GF-D8 (cell line): ENCODE measurements at regions not wholly inside any gene's neighbourhood (a gene's known extent, or its start where the extent isn't known, plus 50 kb on each side); places are given as distances from the start of the nearest gene placed in this dataset.
A peak's percentile ranks its signal among the peaks of the same experiment; 100 is the strongest.
"Not testable (repeated sequence)": the region's sequence is repeated elsewhere in the genome, so short reads cannot be mapped to it uniquely, and the experiment has no call there.

ENCODE experiments used
- DNase-seq: peaks from one replicate; lab custom pipeline; 2025; lab: John Stamatoyannopoulos, UW

DNA sequence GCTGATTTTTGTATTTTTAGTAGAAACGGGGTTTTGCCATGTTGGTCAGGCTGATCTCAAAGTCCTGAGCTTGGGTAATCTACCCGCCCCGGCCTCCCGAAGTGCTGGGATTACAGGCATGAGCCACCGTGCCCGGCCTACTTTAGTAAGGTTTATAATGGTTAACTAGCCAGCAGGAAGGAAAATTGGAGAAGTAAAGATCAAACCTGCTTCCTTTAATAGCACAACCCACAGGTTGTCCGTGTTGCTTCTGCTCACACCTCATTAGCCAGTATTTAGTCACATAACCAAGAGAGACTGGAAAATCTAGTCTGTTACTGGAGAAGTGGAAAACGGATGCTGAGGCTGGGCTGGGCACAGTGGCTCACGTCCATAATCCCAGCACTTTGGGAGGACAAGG, 51.9 kb upstream of the TBL1XR1 start:
- DNase-seq, result no peak

GRCh38 chr3:177250151-177250550, 52.9 kb upstream of the TBL1XR1 start:
- no peak for DNase-seq

DNA sequence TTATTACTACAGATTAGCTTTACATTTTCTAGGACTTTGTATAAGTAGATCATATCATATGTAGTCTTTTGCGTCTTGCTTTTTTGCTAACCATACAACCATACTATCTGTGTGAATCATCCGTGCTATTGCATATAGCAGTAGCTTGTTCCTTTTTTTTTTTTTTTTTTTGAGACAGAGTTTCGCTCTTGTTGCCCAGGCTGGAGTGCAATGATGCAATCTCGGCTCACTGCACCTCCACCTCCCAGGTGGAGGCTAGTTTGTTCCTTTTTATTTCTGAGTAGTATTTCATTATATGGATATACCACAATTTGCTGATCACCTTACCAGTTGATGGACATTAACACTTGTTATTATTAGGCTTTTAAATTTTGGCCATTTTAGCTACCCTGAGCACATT, 54.5 kb upstream of the TBL1XR1 start:
- no peak for DNase-seq

- no peak for DNase-seq
These were observed 59.7 kb upstream of the TBL1XR1 start for GRCh38 chr3:177257006-177257405.

DNA sequence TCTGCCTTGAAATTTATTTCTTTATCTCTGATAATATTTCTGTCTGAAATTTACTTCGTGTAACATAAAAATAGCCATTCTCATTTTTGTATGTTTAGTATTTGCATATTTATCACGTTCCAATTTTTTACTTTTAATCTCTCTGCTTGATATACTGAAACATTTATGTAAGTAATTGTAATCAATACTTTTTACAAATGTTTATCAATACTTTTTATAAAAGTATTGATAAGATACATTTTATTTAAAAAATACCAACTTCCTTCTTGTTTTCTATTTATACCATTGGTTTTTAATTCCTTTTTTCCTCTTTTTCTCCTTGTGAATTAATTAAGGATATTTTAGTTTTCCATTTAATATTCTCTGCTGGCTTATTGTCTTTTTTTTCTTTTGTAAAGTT, 60.3 kb upstream of the TBL1XR1 start:
- DNase-seq, result no peak

DNA sequence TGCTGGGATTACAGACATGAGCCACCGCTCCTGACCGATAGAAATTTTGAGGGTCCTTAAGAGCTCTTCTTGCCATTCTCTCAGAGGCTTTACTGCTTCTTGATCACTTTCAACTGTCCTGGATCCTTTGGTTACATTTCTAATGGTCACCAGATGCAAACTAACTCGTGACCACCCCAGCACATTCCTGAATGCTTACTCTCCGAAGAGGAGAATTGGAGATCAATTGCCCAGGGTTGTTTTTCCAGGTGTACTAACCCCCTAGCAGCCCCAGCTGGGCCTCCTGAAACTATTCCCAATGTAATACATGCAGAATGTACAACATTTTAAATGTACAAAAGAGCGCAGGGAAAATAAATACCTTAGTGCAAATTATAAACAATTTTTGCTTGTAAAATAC, 65.1 kb upstream of the TBL1XR1 start:
- DNase-seq, result no peak

GRCh38 chr3:177263615-177264368, 66.5 kb upstream of the TBL1XR1 start:
- DNase-seq, result no peak

DNA sequence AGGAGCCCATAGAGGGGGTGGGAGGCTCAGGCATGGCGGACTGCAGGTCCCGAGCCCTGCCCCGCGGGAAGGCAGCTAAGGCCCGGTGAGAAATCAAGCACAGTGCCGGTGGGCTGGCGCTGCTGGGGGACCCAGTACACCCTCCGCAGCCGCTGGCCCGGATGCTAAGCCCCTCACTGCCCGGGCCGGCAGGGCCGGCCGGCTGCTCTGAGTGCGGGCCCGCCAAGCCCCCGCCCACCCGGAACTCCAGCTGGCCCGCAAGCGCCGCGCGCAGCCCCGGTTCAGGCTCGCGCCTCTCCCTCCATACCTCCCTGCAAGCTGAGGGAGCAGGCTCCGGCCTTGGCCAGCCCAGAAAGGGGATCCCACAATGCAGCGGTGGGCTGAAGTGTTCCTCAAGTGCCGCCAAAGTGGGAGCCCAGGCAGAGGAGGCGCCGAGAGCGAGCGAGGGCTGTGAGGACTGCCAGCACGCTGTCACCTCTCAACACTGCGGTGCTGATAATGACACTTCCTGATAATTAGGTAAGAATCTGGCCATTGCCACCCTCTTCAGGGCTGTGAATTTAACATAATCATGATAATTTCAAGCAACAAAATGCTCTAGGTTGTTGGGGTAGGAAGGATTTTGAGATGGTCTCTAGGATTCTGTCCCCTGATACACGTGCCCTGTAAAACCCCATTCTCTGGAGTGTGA, 74.7 kb upstream of the TBL1XR1 start:
- not testable (repeated sequence) for DNase-seq

- no peak for DNase-seq
These were observed 80.7 kb upstream of the TBL1XR1 start for GRCh38 chr3:177278016-177278415.

- DNase-seq, result no peak
These were observed 82.0 kb upstream of the TBL1XR1 start for GRCh38 chr3:177279118-177279815.

GRCh38 chr3:177281292-177282118, 84.2 kb upstream of the TBL1XR1 start:
- DNase-seq, result no peak

GRCh38 chr3:177282119-177282655, 84.9 kb upstream of the TBL1XR1 start:
- DNase-seq, result no peak

- DNase-seq, result no peak
These were observed 86.7 kb upstream of the TBL1XR1 start for GRCh38 chr3:177283983-177284382.

DNA sequence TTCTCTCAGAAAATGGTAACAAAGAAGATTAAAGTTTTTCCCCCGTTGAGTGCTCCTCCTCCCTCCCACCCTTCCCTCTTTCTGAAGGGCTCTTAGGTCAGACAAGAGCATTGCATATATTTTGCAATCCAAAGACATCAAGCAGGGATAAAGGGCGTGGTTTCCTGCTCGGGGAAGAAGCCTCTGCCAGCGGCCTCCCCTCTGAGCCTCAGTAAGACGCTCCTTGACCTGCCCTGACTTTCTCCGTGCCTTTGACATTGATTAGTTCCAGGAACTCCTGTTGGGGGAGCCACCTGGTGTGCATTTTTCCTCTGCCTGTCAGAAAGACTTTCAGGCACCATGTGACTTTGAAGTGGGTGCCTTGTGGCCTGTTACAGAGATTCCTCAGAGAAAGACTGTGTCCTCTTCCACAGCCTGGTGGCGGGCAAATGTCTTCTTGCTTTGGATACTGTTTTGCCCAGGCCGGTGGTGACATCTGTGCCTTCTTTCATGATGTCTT, 87.2 kb upstream of the TBL1XR1 start:
- peak; percentile 3 for DNase-seq

DNA sequence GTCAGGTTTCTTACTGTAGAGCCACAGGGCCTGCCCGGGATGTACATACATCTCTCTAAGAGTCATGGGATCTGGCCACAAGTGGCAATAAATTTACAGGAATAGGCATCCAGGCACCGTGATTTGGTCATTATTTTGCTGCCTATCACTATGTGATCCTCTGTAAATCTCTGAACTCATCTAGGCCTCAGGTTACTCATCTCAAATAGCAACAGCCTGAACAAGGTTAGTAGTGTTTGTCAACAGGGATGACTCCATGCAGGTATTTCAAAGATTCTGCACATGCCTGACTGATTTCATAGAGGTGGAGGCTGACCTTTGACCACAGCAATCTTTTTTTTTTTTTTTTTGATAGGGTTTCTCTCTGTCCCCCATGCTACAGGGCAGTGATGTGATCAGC, 88.8 kb upstream of the TBL1XR1 start:
- no peak for DNase-seq

DNA sequence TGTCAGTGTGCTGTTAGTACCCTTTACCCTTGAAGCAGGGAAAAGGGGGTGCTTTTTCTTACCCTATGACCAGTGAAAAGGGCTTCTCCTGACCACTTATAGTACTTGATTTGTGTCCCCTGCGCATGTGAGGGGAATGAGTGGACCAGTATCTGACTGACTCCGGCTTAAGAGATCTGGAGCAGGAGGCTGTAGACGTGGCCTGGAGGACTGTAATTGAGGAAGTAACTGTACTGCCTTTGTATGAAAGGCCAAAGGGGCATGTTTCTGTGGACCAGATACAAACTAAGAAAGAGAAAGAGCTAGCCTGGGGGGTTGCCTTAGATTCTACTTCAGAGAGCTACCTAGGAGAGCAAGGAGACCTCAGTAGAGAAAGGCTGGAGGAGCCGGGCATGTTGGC, 89.9 kb upstream of the TBL1XR1 start:
- no peak for DNase-seq

- DNase-seq, result no peak
These were observed 93.4 kb upstream of the TBL1XR1 start for GRCh38 chr3:177290633-177291032.

DNA sequence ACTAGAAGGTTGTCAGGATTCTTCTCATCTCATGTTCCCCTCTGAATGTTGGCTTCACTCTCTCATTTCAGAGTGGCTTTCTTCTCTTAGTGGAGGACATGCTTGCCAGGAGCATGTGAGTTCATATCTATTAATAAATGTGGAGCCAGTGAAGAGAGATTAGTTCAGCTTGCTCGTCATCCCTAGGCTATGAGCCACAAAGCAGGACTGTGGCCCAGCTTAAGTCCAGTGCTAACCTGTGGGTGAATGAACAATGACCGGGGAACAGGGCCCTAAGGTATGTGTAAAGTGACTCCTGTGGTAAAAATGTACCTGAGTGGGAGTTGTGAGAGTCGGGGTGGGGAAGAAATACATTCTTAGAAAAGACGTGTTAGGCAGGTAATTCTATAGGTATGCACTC, 96.9 kb upstream of the TBL1XR1 start:
- no peak for DNase-seq

- DNase-seq, result no peak
These were observed 97.8 kb upstream of the TBL1XR1 start for GRCh38 chr3:177295116-177295515.

DNA sequence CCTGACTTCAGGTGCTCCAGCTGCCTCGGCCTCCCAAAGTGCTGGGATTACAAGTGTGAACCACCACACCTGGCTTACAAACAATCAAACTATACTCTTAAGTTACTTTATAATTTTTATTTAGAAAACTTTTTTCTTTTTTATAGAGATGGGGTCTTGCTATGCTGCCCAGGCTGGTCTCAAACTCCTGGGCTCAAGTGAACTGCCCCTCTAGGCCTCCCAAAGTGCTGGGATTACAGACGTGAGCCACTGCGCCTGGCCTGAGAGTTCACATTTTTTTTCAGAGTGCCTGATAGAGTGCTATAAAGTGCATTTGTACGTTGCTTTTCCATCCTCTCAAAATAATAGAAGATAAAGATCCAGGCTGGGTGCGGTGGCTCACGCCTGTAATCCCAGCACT, 102.0 kb upstream of the TBL1XR1 start:
- no peak for DNase-seq

- peak; percentile 38 for DNase-seq
These were observed 103.0 kb upstream of the TBL1XR1 start for GRCh38 chr3:177300039-177300833.
